Liver (tissue), 7 donors: ENCODE measurements at regions not wholly inside any gene's neighbourhood (a gene's known extent, or its start where the extent isn't known, plus 50 kb on each side); places are given as distances from the start of the nearest gene placed in this dataset.

Source experiments
- DNase-seq: peaks from one replicate; pipeline ENCODE4 v3.0.0-alpha.2; 2017; ENCODE audit warnings: low spot score
- H3K27ac ChIP-seq, 2 donors: one replicate each; pipeline ENCODE4 v1.7.0; 2013; ENCODE audit warnings: inconsistent platforms in 2 of 2, low read length in 2 of 2, control low read depth in 1 of 2, low read depth in 1 of 2, mild to moderate bottlenecking in 1 of 2
- H3K27me3 ChIP-seq, 4 donors: one replicate each; pipeline versions ENCODE4 v1.6.1 to v1.7.0; 2013; ENCODE audit warnings: low read length in 3 of 4, inconsistent platforms in 1 of 4, mild to moderate bottlenecking in 1 of 4, moderate library complexity in 1 of 4; ENCODE audit not compliant: control insufficient read depth in 4 of 4, insufficient read depth in 4 of 4
- H3K36me3 ChIP-seq, 4 donors: one replicate each; pipeline versions ENCODE4 v1.6.1 to v1.7.0; 2013; ENCODE audit warnings: low read length in 3 of 4, mild to moderate bottlenecking in 3 of 4, low read depth in 1 of 4, moderate library complexity in 1 of 4; ENCODE audit not compliant: control insufficient read depth in 4 of 4, insufficient read depth in 3 of 4
- H3K4me1 ChIP-seq, 4 donors: one replicate each; pipeline versions ENCODE4 v1.6.1 to v1.7.0; 2013; ENCODE audit warnings: low read length in 3 of 4, mild to moderate bottlenecking in 3 of 4, moderate library complexity in 1 of 4; ENCODE audit not compliant: control insufficient read depth in 4 of 4, insufficient read depth in 4 of 4
- H3K4me3 ChIP-seq, 3 donors: one replicate each; pipeline versions ENCODE4 v1.6.1 to v1.7.0; 2013; ENCODE audit warnings: low read length in 3 of 3, control low read depth in 1 of 3, low read depth in 1 of 3, mild to moderate bottlenecking in 1 of 3
- H3K9ac ChIP-seq, 2 donors: one replicate each; pipeline ENCODE4 v1.7.0; 2013; ENCODE audit warnings: low read length in 2 of 2, mild to moderate bottlenecking in 2 of 2, moderate library complexity in 2 of 2, control low read depth in 1 of 2, low read depth in 1 of 2
- H3K9me3 ChIP-seq, 4 donors: one replicate each; pipeline versions ENCODE4 v1.6.1 to v1.7.0; 2013; ENCODE audit warnings: low read length in 3 of 4; ENCODE audit not compliant: control insufficient read depth in 4 of 4
- ATF3 ChIP-seq: IDR thresholded peaks from 2 replicates; pipeline ENCODE4 v1.6.1; 2016; ENCODE audit warnings: antibody characterized with exemption
- FOXA1 ChIP-seq: IDR thresholded peaks from 2 replicates; pipeline ENCODE4 v1.6.1; 2016; ENCODE audit warnings: antibody characterized with exemption
- FOXA2 ChIP-seq: IDR thresholded peaks from 2 replicates; pipeline ENCODE4 v1.6.1; 2016; ENCODE audit warnings: antibody characterized with exemption
- GABPA ChIP-seq, 2 donors: IDR thresholded peaks in 1 of 2; conservative IDR thresholded peaks in 1 of 2; 2 replicates each; pipeline ENCODE4 v1.6.1; 2016; ENCODE audit warnings: antibody characterized with exemption in 2 of 2, mild to moderate bottlenecking in 1 of 2, moderate library complexity in 1 of 2
- HNF4A ChIP-seq, 2 donors: conservative IDR thresholded peaks; 2 replicates each; pipeline ENCODE4 v1.6.1; 2016; ENCODE audit warnings: antibody characterized with exemption in 2 of 2, mild to moderate bottlenecking in 2 of 2
- HNF4G ChIP-seq: IDR thresholded peaks from 2 replicates; pipeline ENCODE4 v1.6.1; 2016; ENCODE audit warnings: antibody characterized with exemption
- MAX ChIP-seq: IDR thresholded peaks from 2 replicates; pipeline ENCODE4 v1.6.1; 2016; ENCODE audit warnings: antibody characterized with exemption
- NR2F2 ChIP-seq: IDR thresholded peaks from 2 replicates; pipeline ENCODE4 v1.6.1; 2016; ENCODE audit warnings: antibody characterized with exemption
- RAD21 ChIP-seq, 2 donors: IDR thresholded peaks; 2 replicates each; pipeline ENCODE4 v1.6.1; 2016; ENCODE audit warnings: antibody characterized with exemption in 2 of 2, mild to moderate bottlenecking in 2 of 2
- REST ChIP-seq: IDR thresholded peaks from 2 replicates; pipeline ENCODE4 v1.6.1; 2016; ENCODE audit warnings: antibody characterized with exemption, mild to moderate bottlenecking
- RXRA ChIP-seq, 2 donors: IDR thresholded peaks; 2 replicates each; pipeline ENCODE4 v1.6.1; 2017 to 2018; ENCODE audit warnings: antibody characterized with exemption in 2 of 2, mild to moderate bottlenecking in 1 of 2
- SP1 ChIP-seq: IDR thresholded peaks from 2 replicates; pipeline ENCODE4 v1.6.1; 2018; ENCODE audit warnings: antibody characterized with exemption, mild to moderate bottlenecking
- TAF1 ChIP-seq: conservative IDR thresholded peaks from 2 replicates; pipeline ENCODE4 v1.6.1; 2016; ENCODE audit warnings: antibody characterized with exemption, mild to moderate bottlenecking
- WGBS: extraction: QIAGEN DNeasy Blood & Tissue Kit; methylation state at CpG from one replicate; pipeline ENCODE4 v1.1.7; 2013; 5-methylcytosine and 5-hydroxymethylcytosine counted together
- donor health status: healthy.
- donor health status: healthy.
- donor health status: healthy.
- donor health status: healthy.

GRCh38 chr20:61041481-61041880 is 210.6 kb upstream of the CDH4 start (continued):
- TF ChIP-seq REST, result no peak

GRCh38 chr20:61042506-61043385 is 209.3 kb upstream of the CDH4 start:
- no peak for DNase-seq
- no peak overlapping the region for H3K9ac ChIP-seq
- H3K36me3 ChIP-seq, result no peaks in the 10 kb centered on the region

More at GRCh38 chr20:61042506-61043385, 209.3 kb upstream of the CDH4 start:
- no peaks in the 10 kb centered on the region for H3K9me3 ChIP-seq
- TF ChIP-seq HNF4A (conservative IDR thresholded peaks at IDR 0.05) (no peak), FOXA2 (no peak), ATF3 (no peak), RXRA (IDR thresholded peaks at IDR 0.05) (no peak), FOXA1 (no peak), SP1 (no peak), NR2F2 (no peak), HNF4G (no peak), RAD21 (IDR thresholded peaks at IDR 0.05) (no peak), TAF1 (no peak), GABPA (IDR thresholded peaks at IDR 0.05 in 1 of 2, conservative IDR thresholded peaks at IDR 0.05 in 1 of 2) (no peak), REST (no peak), MAX (no peak)
- peaks cover 0 to 2% (median 0%) of the 10 kb centered on the region in 4 donors for H3K27me3 ChIP-seq
- H3K4me3 ChIP-seq, result no peak overlapping the region
- H3K4me1 ChIP-seq, result no peaks in the 10 kb centered on the region
- WGBS, result 65% methylated on average over 25 of the region's 25 CpGs
- no peak overlapping the region for H3K27ac ChIP-seq
